Panc1 (cell line): ENCODE measurements at regions not wholly inside any gene's neighbourhood (a gene's known extent, or its start where the extent isn't known, plus 50 kb on each side); places are given as distances from the start of the nearest gene placed in this dataset.

Source experiments
- ATAC-seq: fragments of 200-7000 bp; cut with Tn5 transposase; 2 replicates; pipeline ENCODE4 v1.9.1; 2020; ENCODE audit warnings: mild to moderate bottlenecking, moderate library complexity
- BruUV-seq: library from RNA; stranded (reverse); fragments of 400-500 nt; replicated peaks from 2 replicates; lab custom pipeline; 2021; lab: Mats Ljungman, UMichigan
- CTCF ChIA-PET: fragments of 300-600 bp; sonication (Branson Sonifier 250); formaldehyde crosslinking; loops from one replicate; lab custom pipeline; 2022; ENCODE audit warnings: antibody characterized with exemption; lab: Charles Lee
- POLR2A ChIA-PET: fragments of 300-600 bp; sonication (Branson Sonifier 250); formaldehyde crosslinking; loops from one replicate; lab custom pipeline; 2022; ENCODE audit warnings: antibody characterized with exemption; lab: Charles Lee
- DNase-seq: peaks from one replicate; pipeline ENCODE4 v3.0.0-alpha.2; 2010; ENCODE audit warnings: low read depth, low spot score
- H3K27ac ChIP-seq: 2 replicates; pipeline ENCODE4 v1.5.1; 2011; ENCODE audit warnings: mild to moderate bottlenecking, low read length, inconsistent platforms
- H3K27me3 ChIP-seq: fragments of 200-500 bp; sonication (Bioruptor generic); 2 replicates; pipeline ENCODE4 v1.6.0; 2014; ENCODE audit warnings: low read length, inconsistent platforms; ENCODE audit not compliant: control insufficient read depth, insufficient read depth
- H3K36me3 ChIP-seq: fragments of 200-500 bp; sonication (Bioruptor generic); 2 replicates; pipeline ENCODE4 v1.5.1; 2014; ENCODE audit warnings: inconsistent platforms, mild to moderate bottlenecking, low read length, moderate library complexity; ENCODE audit not compliant: control insufficient read depth, insufficient read depth
- H3K4me1 ChIP-seq: 2 replicates; pipeline ENCODE4 v1.5.1; 2011; ENCODE audit warnings: inconsistent platforms, mild to moderate bottlenecking, low read length, moderate library complexity; ENCODE audit not compliant: control insufficient read depth, insufficient read depth
- H3K4me3 ChIP-seq, 2 experiments: 2 replicates each; pipeline ENCODE4 v1.5.1; 2011 to 2012; ENCODE audit warnings: low read depth in 2 of 2, low read length in 2 of 2, mild to moderate bottlenecking in 2 of 2, inconsistent platforms in 1 of 2, moderate library complexity in 1 of 2
- H3K9me3 ChIP-seq: fragments of 200-500 bp; sonication (Bioruptor generic); 2 replicates; pipeline ENCODE4 v1.5.1; 2014; ENCODE audit warnings: low read depth, mild to moderate bottlenecking, inconsistent platforms, low read length, moderate library complexity; ENCODE audit not compliant: control insufficient read depth, insufficient read depth
- CTCF ChIP-seq: fragments of 450-650 bp; IDR thresholded peaks from 2 replicates; pipeline ENCODE4 v1.5.1; 2017; ENCODE audit warnings: mild to moderate bottlenecking
- POLR2AphosphoS5 ChIP-seq: IDR thresholded peaks from 2 replicates; pipeline ENCODE4 v1.6.1; 2012; ENCODE audit warnings: mild to moderate bottlenecking, low read depth, low read length, moderate library complexity
- REST ChIP-seq, 2 experiments: IDR thresholded peaks; 2 replicates each; pipeline ENCODE4 v1.6.1; 2011 to 2012; ENCODE audit warnings: low read depth in 2 of 2, control low read depth in 1 of 2, low read length in 1 of 2, mild to moderate bottlenecking in 1 of 2, moderate library complexity in 1 of 2; ENCODE audit not compliant: insufficient read depth in 1 of 2
- SIN3A ChIP-seq: IDR thresholded peaks from 2 replicates; pipeline ENCODE4 v1.6.1; 2012; ENCODE audit warnings: low read depth, mild to moderate bottlenecking, low read length, moderate library complexity, borderline replicate concordance; ENCODE audit not compliant: insufficient read depth
- TCF7L2 ChIP-seq: IDR thresholded peaks from 2 replicates; pipeline ENCODE4 v1.6.1; 2011; ENCODE audit warnings: mild to moderate bottlenecking, low read depth, low read length, inconsistent platforms
- in situ Hi-C: cut with HindIII; loops from 2 replicates; pipeline ENCODE4 v1.10.0; 2016; ENCODE audit warnings: low sequenced_read_pairs, low pct_unique_long_range_greater_than_20kb
- intact Hi-C: fragments of 100-400 bp; cut with micrococcal nuclease; formaldehyde crosslinking; loops from one replicate; pipeline ENCODE4 v1.10.0; 2022; ENCODE audit not compliant: unreplicated experiment

- Histone ChIP-seq H3K9me3 (no peaks in the 10 kb centered on the region), H3K27me3 (0 out of 2 replicates have a peak, but pooled peaks cover 2% of the 10 kb centered on the region), H3K4me1 (no peaks in the 10 kb centered on the region), H3K4me3 (no peak overlapping the region), H3K36me3 (no peaks in the 10 kb centered on the region), H3K27ac (no peak overlapping the region)
- intact Hi-C loops (no loop called here), in situ Hi-C loops (no loop called here)
- ChIA-PET CTCF (no interaction called here), POLR2A (no interaction called here)
- no peak for ATAC-seq
- no TSS peak for BruUV-seq
- no peak for DNase-seq
- TF ChIP-seq CTCF, result no peak
- no peak for TF ChIP-seq REST (IDR thresholded peaks at IDR 0.05; ENCODE audit: insufficient read depth in 1 of 2, low read depth in 2 of 2, low read length in 1 of 2)
- no peak for TF ChIP-seq TCF7L2
- TF ChIP-seq SIN3A, result no peak
- no peak for TF ChIP-seq POLR2AphosphoS5
Measured at GRCh38 chr10:111265341-111265740, 188.5 kb downstream of the ADRA2A start.

- ChIA-PET CTCF (no interaction called here), POLR2A (interaction anchor here (0.6 kb wide), 1 partner anchor 347 kb away, joined by 9 read pairs; the partner anchor contains the start of genes BBIP1 and SHOC2)
- no TSS peak for BruUV-seq
- H3K9me3 ChIP-seq, result no peaks in the 10 kb centered on the region
- no peak overlapping the region for H3K4me3 ChIP-seq
- DNase-seq (no peak), ATAC-seq (no peak)
- no peaks in the 10 kb centered on the region for H3K4me1 ChIP-seq
- no peak overlapping the region for H3K27ac ChIP-seq
- in situ Hi-C loops, result no loop called here
- intact Hi-C loops, result no loop called here
- H3K27me3 ChIP-seq, result 0 out of 2 replicates have a peak, but pooled peaks cover 2% of the 10 kb centered on the region
- TF ChIP-seq TCF7L2 (no peak), POLR2AphosphoS5 (no peak), CTCF (no peak), REST (IDR thresholded peaks at IDR 0.05; ENCODE audit: insufficient read depth in 1 of 2, low read depth in 2 of 2, low read length in 1 of 2) (no peak), SIN3A (no peak)
- no peaks in the 10 kb centered on the region for H3K36me3 ChIP-seq
Measured at GRCh38 chr10:111266165-111266564, 189.3 kb downstream of the ADRA2A start.
